Suprapubic skin (tissue), 4 donors: ENCODE measurements at regions not wholly inside any gene's neighbourhood (a gene's known extent, or its start where the extent isn't known, plus 50 kb on each side); places are given as distances from the start of the nearest gene placed in this dataset.

Source experiments
- CTCF ChIP-seq, 2 donors: fragments of 200-600 bp in 1 of 2; fragments of 450-650 bp in 1 of 2; sonication (generic) in 1 of 2; IDR thresholded peaks; one replicate each; pipeline ENCODE4 v1.5.1; 2016 to 2019; ENCODE audit warnings: antibody characterized with exemption in 2 of 2, mild to moderate bottlenecking in 1 of 2, moderate library complexity in 1 of 2
- EP300 ChIP-seq: sonication (generic); formaldehyde crosslinking; IDR thresholded peaks from one replicate; pipeline ENCODE4 v1.6.1; 2017; ENCODE audit warnings: antibody characterized with exemption
- POLR2A ChIP-seq, 2 donors: fragments of 450-650 bp; IDR thresholded peaks; one replicate each; pipeline ENCODE4 v1.6.1; 2017; ENCODE audit warnings: antibody characterized with exemption in 2 of 2, mild to moderate bottlenecking in 2 of 2, moderate library complexity in 2 of 2
- POLR2AphosphoS5 ChIP-seq, 3 donors: sonication (generic); formaldehyde crosslinking; IDR thresholded peaks; one replicate each; pipeline ENCODE4 v1.6.1; 2017; ENCODE audit warnings: antibody characterized with exemption in 3 of 3

DNA sequence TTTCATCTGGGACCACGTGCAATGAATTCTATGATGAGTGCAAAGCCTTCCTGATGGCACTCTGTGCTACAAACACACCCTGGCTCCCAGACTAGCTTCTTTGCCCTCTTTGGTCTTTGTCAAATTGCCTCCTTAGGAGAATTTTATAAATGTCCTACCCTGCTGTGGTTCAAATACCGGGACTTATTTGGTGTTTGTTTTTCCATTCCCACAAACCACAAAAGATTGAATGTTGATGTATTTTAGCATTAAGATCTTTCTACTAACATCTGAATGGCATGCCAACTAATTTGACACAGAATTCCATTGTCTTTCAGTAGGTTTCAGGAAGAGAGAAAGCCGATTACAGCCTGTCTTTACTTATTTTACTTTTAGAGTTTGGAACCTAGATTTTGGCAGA lies 424.2 kb upstream of the SLC35B3 start:
- TF ChIP-seq POLR2A (IDR thresholded peaks at IDR 0.05) (no peak), CTCF (IDR thresholded peaks at IDR 0.05) (no peak), EP300 (no peak), POLR2AphosphoS5 (IDR thresholded peaks at IDR 0.05) (no peak)
